H9 (cell line): ENCODE measurements at regions not wholly inside any gene's neighbourhood (a gene's known extent, or its start where the extent isn't known, plus 50 kb on each side); places are given as distances from the start of the nearest gene placed in this dataset.

ENCODE experiments used
- DNase-seq: peaks from one replicate; pipeline ENCODE4 v3.0.0-alpha.2; 2017
- H2AFZ ChIP-seq: one replicate; pipeline ENCODE4 v1.6.1; 2013; ENCODE audit warnings: mild to moderate bottlenecking, low read length, control low read depth, moderate library complexity
- H2AK5ac ChIP-seq: 2 replicates; pipeline ENCODE4 v1.6.1; 2013; ENCODE audit warnings: low read length, control low read depth, mixed read lengths; ENCODE audit not compliant: insufficient read length
- H2BK120ac ChIP-seq: one replicate; pipeline ENCODE4 v1.6.1; 2013; ENCODE audit warnings: low read depth, mild to moderate bottlenecking, low read length, control low read depth, inconsistent platforms; ENCODE audit not compliant: poor library complexity, severe bottlenecking
- H2BK12ac ChIP-seq: 2 replicates; pipeline ENCODE4 v1.6.1; 2013; ENCODE audit warnings: low read length, control low read depth, mixed read lengths, low read depth; ENCODE audit not compliant: insufficient read length
- H2BK15ac ChIP-seq: 2 replicates; pipeline ENCODE4 v1.6.1; 2013; ENCODE audit warnings: low read depth, low read length, control low read depth
- H2BK20ac ChIP-seq: one replicate; pipeline ENCODE4 v1.6.1; 2013; ENCODE audit warnings: low read depth, mild to moderate bottlenecking, low read length, control low read depth, inconsistent platforms; ENCODE audit not compliant: poor library complexity, severe bottlenecking
- H2BK5ac ChIP-seq: 2 replicates; pipeline ENCODE4 v1.6.1; 2013; ENCODE audit warnings: low read length, control low read depth, mixed read lengths; ENCODE audit not compliant: insufficient read length
- H3K14ac ChIP-seq: 2 replicates; pipeline ENCODE4 v1.6.1; 2013; ENCODE audit warnings: low read length, control low read depth; ENCODE audit not compliant: insufficient read depth
- H3K18ac ChIP-seq: 2 replicates; pipeline ENCODE4 v1.6.1; 2013; ENCODE audit warnings: low read depth, mild to moderate bottlenecking, mixed read lengths, low read length, control low read depth; ENCODE audit not compliant: insufficient read length
- H3K23ac ChIP-seq: 2 replicates; pipeline ENCODE4 v1.6.1; 2013; ENCODE audit warnings: low read length, control low read depth, mixed read lengths, low read depth; ENCODE audit not compliant: insufficient read length
- H3K23me2 ChIP-seq: 2 replicates; pipeline ENCODE4 v1.6.1; 2013; ENCODE audit warnings: low read depth, mild to moderate bottlenecking, mixed read lengths, low read length, control low read depth; ENCODE audit not compliant: insufficient read length, poor library complexity, severe bottlenecking
- H3K27ac ChIP-seq: 2 replicates; pipeline ENCODE4 v1.5.1; 2013; ENCODE audit warnings: low read length, control low read depth, mixed read lengths, low read depth; ENCODE audit not compliant: insufficient read length
- H3K27me3 ChIP-seq: 2 replicates; pipeline ENCODE4 v1.6.1; 2013; ENCODE audit warnings: low read length, control low read depth, inconsistent platforms; ENCODE audit not compliant: insufficient read depth
- H3K4ac ChIP-seq: 2 replicates; pipeline ENCODE4 v1.6.1; 2013; ENCODE audit warnings: low read depth, mild to moderate bottlenecking, control low read depth, inconsistent platforms, low read length, moderate library complexity
- H3K4me1 ChIP-seq: 2 replicates; pipeline ENCODE4 v1.6.1; 2013; ENCODE audit warnings: low read length, control low read depth, inconsistent platforms; ENCODE audit not compliant: insufficient read depth
- H3K4me2 ChIP-seq: 2 replicates; pipeline ENCODE4 v1.6.1; 2013; ENCODE audit warnings: low read length, control low read depth, mixed read lengths; ENCODE audit not compliant: insufficient read length, insufficient read depth
- H3K56ac ChIP-seq: 2 replicates; pipeline ENCODE4 v1.6.1; 2013; ENCODE audit warnings: low read depth, mild to moderate bottlenecking, mixed read lengths, low read length, control low read depth; ENCODE audit not compliant: insufficient read length
- H3K79me1 ChIP-seq: 2 replicates; pipeline ENCODE4 v1.6.1; 2013; ENCODE audit warnings: low read depth, mild to moderate bottlenecking, moderate library complexity, low read length, control low read depth, inconsistent platforms; ENCODE audit not compliant: insufficient read depth, poor library complexity, severe bottlenecking
- H3K79me2 ChIP-seq: 2 replicates; pipeline ENCODE4 v1.6.1; 2013; ENCODE audit warnings: low read length, control low read depth, inconsistent platforms; ENCODE audit not compliant: insufficient read depth
- H3K9ac ChIP-seq: 2 replicates; pipeline ENCODE4 v1.6.1; 2013; ENCODE audit warnings: low read length, control low read depth, mixed read lengths; ENCODE audit not compliant: insufficient read length; ENCODE audit errors: extremely low read depth
- H3K9me3 ChIP-seq: one replicate; pipeline ENCODE4 v1.6.1; 2013; ENCODE audit warnings: low read depth, low read length, inconsistent platforms; ENCODE audit not compliant: control insufficient read depth
- H3T11ph ChIP-seq: one replicate; pipeline ENCODE4 v1.6.1; 2013; ENCODE audit warnings: mild to moderate bottlenecking, low read length, control low read depth, inconsistent platforms
- H4K20me1 ChIP-seq: one replicate; pipeline ENCODE4 v1.6.1; 2013; ENCODE audit not compliant: control insufficient read depth, insufficient read length, insufficient read depth
- H4K5ac ChIP-seq: 2 replicates; pipeline ENCODE4 v1.6.1; 2013; ENCODE audit warnings: low read depth, mild to moderate bottlenecking, mixed read lengths, low read length, control low read depth; ENCODE audit not compliant: insufficient read length
- H4K8ac ChIP-seq: replicated peaks from 2 replicates; pipeline ENCODE4 v1.6.1; 2013; ENCODE audit warnings: low read length, control low read depth, mixed read lengths, low read depth; ENCODE audit not compliant: insufficient read length
- H4K91ac ChIP-seq: 2 replicates; pipeline ENCODE4 v1.6.1; 2013; ENCODE audit warnings: low read depth, mild to moderate bottlenecking, moderate library complexity, mixed read lengths, low read length, control low read depth; ENCODE audit not compliant: insufficient read length
- H3K27ac Mint-ChIP-seq, 3 experiments: 2 replicates in 2 of 3; 3 replicates in 1 of 3; pipeline ENCODE4 v1.8.0; 2020 to 2021; ENCODE audit warnings: mixed read lengths in 3 of 3, mild to moderate bottlenecking in 1 of 3, moderate library complexity in 1 of 3
- H3K27me3 Mint-ChIP-seq: 2 replicates; pipeline ENCODE4 v1.8.0; 2021; ENCODE audit warnings: low read depth, mild to moderate bottlenecking, moderate library complexity, mixed read lengths
- H3K36me3 Mint-ChIP-seq, 3 experiments: 2 replicates in 2 of 3; 3 replicates in 1 of 3; pipeline ENCODE4 v1.8.0; 2020 to 2021; ENCODE audit warnings: low read depth in 3 of 3, mixed read lengths in 3 of 3; ENCODE audit not compliant: insufficient read depth in 1 of 3
- H3K4me1 Mint-ChIP-seq, 2 experiments: 2 replicates each; pipeline ENCODE4 v1.8.0; 2020; ENCODE audit warnings: mixed read lengths in 2 of 2
- H3K4me3 Mint-ChIP-seq, 2 experiments: 2 replicates in 1 of 2; 3 replicates in 1 of 2; pipeline ENCODE4 v1.8.0; 2020 to 2021; ENCODE audit warnings: mild to moderate bottlenecking in 2 of 2, mixed read lengths in 2 of 2, moderate library complexity in 1 of 2
- H3K9me3 Mint-ChIP-seq, 2 experiments: 2 replicates in 1 of 2; 3 replicates in 1 of 2; pipeline ENCODE4 v1.8.0; 2020; ENCODE audit warnings: mild to moderate bottlenecking in 2 of 2, mixed read lengths in 2 of 2, moderate library complexity in 1 of 2
- WGBS: extraction: QIAGEN DNeasy Blood & Tissue Kit; methylation state at CpG from one replicate; pipeline ENCODE4 v1.1.7; 2013; ENCODE audit warnings: missing lambda C conversion rate, low lambda C conversion rate, mixed read lengths; ENCODE audit not compliant: insufficient read length; ENCODE audit errors: extremely low coverage; 5-methylcytosine and 5-hydroxymethylcytosine counted together
- TF ChIP-seq, protein P1 (sequence below): fragments of 200-600 bp; sonication (generic); conservative IDR thresholded peaks from 3 replicates; pipeline ENCODE4 v1.8.0; 2021; ENCODE audit warnings: antibody characterized with exemption, mild to moderate bottlenecking

DNA sequence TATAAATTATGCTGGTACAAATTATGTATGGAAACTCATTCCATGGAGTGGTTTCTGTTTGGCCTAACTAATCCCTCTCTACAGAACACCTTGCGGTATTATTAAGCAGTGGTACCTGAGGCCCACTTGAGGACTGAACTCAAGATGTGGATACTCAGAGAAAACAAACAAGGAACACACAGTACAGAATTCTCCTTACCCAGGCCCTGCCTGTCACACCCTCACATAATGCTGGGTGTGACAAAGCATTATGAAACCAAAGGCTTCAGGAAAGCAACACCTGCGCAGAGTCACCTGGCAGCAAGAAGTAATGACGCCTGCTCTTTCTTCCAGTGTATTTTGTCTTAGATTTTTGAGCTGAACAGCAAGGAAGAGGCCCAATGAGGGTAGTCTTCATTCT, 264.7 kb downstream of the PAX3 start:
- WGBS, result no CpG with 5 or more reads among the region's 3 CpGs
- no peak overlapping the region for H2BK20ac ChIP-seq
- H3K18ac ChIP-seq, result no peak overlapping the region
- H2BK12ac ChIP-seq, result no peak overlapping the region
- no peaks in the 10 kb centered on the region for H3K23me2 ChIP-seq
- DNase-seq, result no peak
- no peaks in the 10 kb centered on the region for H3K79me2 ChIP-seq
- H3K4ac ChIP-seq, result no peak overlapping the region
- peaks cover 5% of the 10 kb centered on the region for H3K9me3 ChIP-seq
- Mint-ChIP-seq H3K27ac (no peak overlapping the region; a peak in 1 of 7 replicates), H3K9me3 (peaks cover 3% of the 10 kb centered on the region in 2 experiments), H3K4me1 (peaks cover 0 to 2% of the 10 kb centered on the region in 2 experiments; a peak in 2 of 4 replicates), H3K4me3 (no peak overlapping the region), H3K36me3 (peaks cover 0 to 3% (median 3%) of the 10 kb centered on the region in 3 experiments; a peak in 5 of 7 replicates), H3K27me3 (peaks cover 48% of the 10 kb centered on the region)
- no peak overlapping the region for H4K8ac ChIP-seq
- no peak overlapping the region for H3K23ac ChIP-seq
- H2BK15ac ChIP-seq, result no peak overlapping the region
- no peak overlapping the region for H2BK5ac ChIP-seq
- no peak overlapping the region for H3K9ac ChIP-seq
- no peak overlapping the region for H3K4me2 ChIP-seq
- no peak overlapping the region for H4K91ac ChIP-seq
- no peak overlapping the region for H3K56ac ChIP-seq
- no peaks in the 10 kb centered on the region for H4K20me1 ChIP-seq
- H3K27ac ChIP-seq, result no peak overlapping the region
- no peaks in the 10 kb centered on the region; the same call in 1 of the 2 replicates for H3K27me3 ChIP-seq
- no peak overlapping the region for H2AK5ac ChIP-seq
- no peaks in the 10 kb centered on the region for H3K79me1 ChIP-seq
- H3T11ph ChIP-seq, result no peak overlapping the region
- H3K14ac ChIP-seq, result no peak overlapping the region
- H2AFZ ChIP-seq, result no peak overlapping the region
- H3K4me1 ChIP-seq, result no peaks in the 10 kb centered on the region
- H2BK120ac ChIP-seq, result no peak overlapping the region
- H4K5ac ChIP-seq, result no peak overlapping the region
- TF ChIP-seq, protein P1, sequence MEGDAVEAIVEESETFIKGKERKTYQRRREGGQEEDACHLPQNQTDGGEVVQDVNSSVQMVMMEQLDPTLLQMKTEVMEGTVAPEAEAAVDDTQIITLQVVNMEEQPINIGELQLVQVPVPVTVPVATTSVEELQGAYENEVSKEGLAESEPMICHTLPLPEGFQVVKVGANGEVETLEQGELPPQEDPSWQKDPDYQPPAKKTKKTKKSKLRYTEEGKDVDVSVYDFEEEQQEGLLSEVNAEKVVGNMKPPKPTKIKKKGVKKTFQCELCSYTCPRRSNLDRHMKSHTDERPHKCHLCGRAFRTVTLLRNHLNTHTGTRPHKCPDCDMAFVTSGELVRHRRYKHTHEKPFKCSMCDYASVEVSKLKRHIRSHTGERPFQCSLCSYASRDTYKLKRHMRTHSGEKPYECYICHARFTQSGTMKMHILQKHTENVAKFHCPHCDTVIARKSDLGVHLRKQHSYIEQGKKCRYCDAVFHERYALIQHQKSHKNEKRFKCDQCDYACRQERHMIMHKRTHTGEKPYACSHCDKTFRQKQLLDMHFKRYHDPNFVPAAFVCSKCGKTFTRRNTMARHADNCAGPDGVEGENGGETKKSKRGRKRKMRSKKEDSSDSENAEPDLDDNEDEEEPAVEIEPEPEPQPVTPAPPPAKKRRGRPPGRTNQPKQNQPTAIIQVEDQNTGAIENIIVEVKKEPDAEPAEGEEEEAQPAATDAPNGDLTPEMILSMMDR, result no peak
